22Rv1 (cell line): ENCODE measurements at regions not wholly inside any gene's neighbourhood (a gene's known extent, or its start where the extent isn't known, plus 50 kb on each side); places are given as distances from the start of the nearest gene placed in this dataset.

Source experiments
- CTCF ChIP-seq: fragments of 450-650 bp; IDR thresholded peaks from 2 replicates; pipeline ENCODE4 v1.5.1; 2017; ENCODE audit warnings: mild to moderate bottlenecking
- ZFX ChIP-seq: fragments of 450-650 bp; IDR thresholded peaks from 2 replicates; pipeline ENCODE4 v1.6.1; 2017; ENCODE audit warnings: antibody characterized with exemption, borderline replicate concordance

DNA sequence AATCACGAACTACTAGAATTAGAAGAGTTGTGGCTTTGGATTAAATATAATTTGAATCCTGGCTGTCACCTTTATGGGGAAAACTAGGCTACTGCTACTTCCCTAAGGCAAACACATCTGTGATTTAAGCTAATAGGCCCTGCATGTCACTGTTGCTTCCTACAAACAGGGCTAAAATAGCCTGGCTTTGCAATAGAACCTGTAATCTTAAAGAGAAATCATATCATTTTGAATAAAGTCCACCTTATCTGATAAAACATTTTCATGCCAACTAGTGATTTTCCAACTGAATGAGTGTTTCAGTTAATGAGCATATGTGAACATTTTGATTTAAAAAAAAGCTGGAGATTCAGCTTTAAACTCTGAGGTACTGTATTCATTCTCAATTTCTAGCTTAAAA, 208.0 kb downstream of the GPR37 start:
- no peak for TF ChIP-seq CTCF
- no peak for TF ChIP-seq ZFX
